NCI-H2081 treated with DMSO at 0.1 percent for 48 hours (cell line): ENCODE measurements at regions not wholly inside any gene's neighbourhood (a gene's known extent, or its start where the extent isn't known, plus 50 kb on each side); places are given as distances from the start of the nearest gene placed in this dataset.

ENCODE experiments used
- DNase-seq: peaks from one replicate; lab custom pipeline; 2025; lab: John Stamatoyannopoulos, UW

GRCh38 chr17:72501404-72502370, 380.9 kb downstream of the SOX9 start:
- peak; percentile 28 for DNase-seq

- no peak for DNase-seq
These were observed 381.8 kb downstream of the SOX9 start for GRCh38 chr17:72502371-72503341.

GRCh38 chr17:72503556-72503955, 382.7 kb downstream of the SOX9 start:
- DNase-seq = no peak

- DNase-seq = no peak
These were observed 384.0 kb downstream of the SOX9 start for GRCh38 chr17:72504783-72505182.

GRCh38 chr17:72506773-72507172, 386.0 kb downstream of the SOX9 start:
- DNase-seq = no peak

- no peak for DNase-seq
These were observed 386.6 kb downstream of the SOX9 start for GRCh38 chr17:72507370-72507769.

GRCh38 chr17:72510351-72511016, 389.7 kb downstream of the SOX9 start:
- DNase-seq = no peak

- DNase-seq = no peak
These were observed 390.4 kb downstream of the SOX9 start for GRCh38 chr17:72511242-72511641.

- no peak for DNase-seq
These were observed 391.1 kb downstream of the SOX9 start for GRCh38 chr17:72511874-72512273.

GRCh38 chr17:72512649-72513556, 392.1 kb downstream of the SOX9 start:
- no peak for DNase-seq

GRCh38 chr17:72514321-72514861, 393.6 kb downstream of the SOX9 start:
- DNase-seq = no peak

- DNase-seq = no peak
These were observed 394.1 kb downstream of the SOX9 start for GRCh38 chr17:72514891-72515290.

- peak; percentile 23 for DNase-seq
These were observed 394.7 kb downstream of the SOX9 start for GRCh38 chr17:72515291-72516065.

GRCh38 chr17:72516772-72517399, 396.1 kb downstream of the SOX9 start:
- no peak for DNase-seq

- DNase-seq = no peak
These were observed 396.8 kb downstream of the SOX9 start for GRCh38 chr17:72517413-72518158.

- DNase-seq = no peak
These were observed 397.4 kb downstream of the SOX9 start for GRCh38 chr17:72518159-72518732.

- peak; percentile 88 for DNase-seq
These were observed 398.2 kb downstream of the SOX9 start for GRCh38 chr17:72518753-72519597.
